ENCODE measurements at regions not wholly inside any gene's neighbourhood (a gene's known extent, or its start where the extent isn't known, plus 50 kb on each side); places are given as distances from the start of the nearest gene placed in this dataset.

DNA sequence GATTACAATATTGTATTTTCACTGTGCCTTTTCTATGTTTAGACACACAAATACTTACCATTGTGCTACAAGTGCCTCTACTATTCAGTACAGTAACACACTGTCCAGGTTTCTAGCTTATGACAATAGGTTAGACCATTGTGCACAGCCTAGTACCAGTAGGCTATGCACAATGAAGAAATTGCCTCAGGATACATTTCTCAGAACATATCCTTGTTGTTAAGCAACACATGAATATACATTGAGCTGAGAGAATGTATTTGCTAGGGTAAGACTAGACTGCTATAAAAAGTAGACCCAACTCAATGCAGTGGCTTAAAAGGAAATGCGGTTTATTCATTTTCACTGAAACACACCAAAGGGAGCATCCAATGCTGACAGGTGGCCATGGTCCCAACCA, 285.1 kb downstream of the HS3ST3A1 start:
- no peaks in the 10 kb centered on the region for H3K27me3 Mint-ChIP-seq
- ATAC-seq (ENCODE audit: low read depth): no peak
- no peak for DNase-seq
- H3K4me1 Mint-ChIP-seq: no peaks in the 10 kb centered on the region
- no peaks in the 10 kb centered on the region for H3K36me3 Mint-ChIP-seq (ENCODE audit: low read depth)
- CTCF ChIA-PET: no interaction called here
- no peak overlapping the region for H3K27ac Mint-ChIP-seq
- H3K4me3 Mint-ChIP-seq: no peak overlapping the region
- TF ChIP-seq, protein P1, sequence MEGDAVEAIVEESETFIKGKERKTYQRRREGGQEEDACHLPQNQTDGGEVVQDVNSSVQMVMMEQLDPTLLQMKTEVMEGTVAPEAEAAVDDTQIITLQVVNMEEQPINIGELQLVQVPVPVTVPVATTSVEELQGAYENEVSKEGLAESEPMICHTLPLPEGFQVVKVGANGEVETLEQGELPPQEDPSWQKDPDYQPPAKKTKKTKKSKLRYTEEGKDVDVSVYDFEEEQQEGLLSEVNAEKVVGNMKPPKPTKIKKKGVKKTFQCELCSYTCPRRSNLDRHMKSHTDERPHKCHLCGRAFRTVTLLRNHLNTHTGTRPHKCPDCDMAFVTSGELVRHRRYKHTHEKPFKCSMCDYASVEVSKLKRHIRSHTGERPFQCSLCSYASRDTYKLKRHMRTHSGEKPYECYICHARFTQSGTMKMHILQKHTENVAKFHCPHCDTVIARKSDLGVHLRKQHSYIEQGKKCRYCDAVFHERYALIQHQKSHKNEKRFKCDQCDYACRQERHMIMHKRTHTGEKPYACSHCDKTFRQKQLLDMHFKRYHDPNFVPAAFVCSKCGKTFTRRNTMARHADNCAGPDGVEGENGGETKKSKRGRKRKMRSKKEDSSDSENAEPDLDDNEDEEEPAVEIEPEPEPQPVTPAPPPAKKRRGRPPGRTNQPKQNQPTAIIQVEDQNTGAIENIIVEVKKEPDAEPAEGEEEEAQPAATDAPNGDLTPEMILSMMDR (IDR thresholded peaks at IDR 0.05): no peak
- POLR2A ChIA-PET: no interaction called here
- intact Hi-C loops (cut with micrococcal nuclease): no loop called here
- H3K9me3 Mint-ChIP-seq: no peaks in the 10 kb centered on the region

DNA sequence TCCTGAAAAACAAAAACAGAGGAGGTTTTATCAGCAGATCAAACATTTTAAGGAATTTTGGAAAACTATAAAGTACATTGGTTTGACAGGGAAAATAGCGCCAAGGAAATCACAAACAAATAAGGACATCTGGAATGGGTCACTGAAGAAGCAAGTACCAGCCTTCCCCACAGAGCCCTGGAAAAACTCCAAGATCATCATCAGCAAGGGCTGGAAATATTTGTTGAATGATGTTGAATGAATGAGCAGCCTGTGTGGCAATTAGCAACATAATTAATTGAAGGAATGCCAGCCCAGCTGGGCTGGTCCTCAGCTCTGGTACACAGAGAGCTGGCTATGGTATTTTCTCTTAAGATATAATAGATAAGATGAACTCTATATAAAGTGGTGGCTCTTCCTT, 290.4 kb downstream of the HS3ST3A1 start:
- ATAC-seq (ENCODE audit: low read depth): no peak
- H3K36me3 Mint-ChIP-seq (ENCODE audit: low read depth): no peaks in the 10 kb centered on the region
- intact Hi-C loops (cut with micrococcal nuclease): no loop called here
- no peaks in the 10 kb centered on the region for H3K4me1 Mint-ChIP-seq
- DNase-seq: no peak
- H3K27ac Mint-ChIP-seq: no peak overlapping the region
- POLR2A ChIA-PET: no interaction called here
- CTCF ChIA-PET: no interaction called here
- no peak overlapping the region for H3K4me3 Mint-ChIP-seq
- peaks cover 4% of the 10 kb centered on the region for H3K9me3 Mint-ChIP-seq
- H3K27me3 Mint-ChIP-seq: no peaks in the 10 kb centered on the region
- TF ChIP-seq, protein P1 (IDR thresholded peaks at IDR 0.05): no peak

DNA sequence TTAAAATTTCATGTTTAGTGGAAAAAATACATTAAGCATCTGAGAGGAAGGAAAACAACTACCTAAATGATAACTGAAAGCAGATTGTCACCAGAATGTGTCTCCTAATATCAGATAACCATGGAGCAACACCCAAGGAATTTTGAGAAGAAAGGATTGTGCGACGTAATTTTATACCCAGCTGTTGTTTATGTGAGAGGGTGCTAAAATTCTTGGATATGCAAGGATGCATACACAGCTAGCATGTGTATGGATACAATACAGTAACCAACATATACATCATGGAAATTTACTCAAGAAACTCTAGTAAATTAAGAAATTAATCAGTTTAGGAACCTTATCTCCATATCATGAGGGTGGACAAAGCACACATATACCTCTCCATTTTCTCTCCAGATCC, 290.9 kb downstream of the HS3ST3A1 start:
- H3K36me3 Mint-ChIP-seq (ENCODE audit: low read depth): no peaks in the 10 kb centered on the region
- ATAC-seq (ENCODE audit: low read depth): no peak

DNA sequence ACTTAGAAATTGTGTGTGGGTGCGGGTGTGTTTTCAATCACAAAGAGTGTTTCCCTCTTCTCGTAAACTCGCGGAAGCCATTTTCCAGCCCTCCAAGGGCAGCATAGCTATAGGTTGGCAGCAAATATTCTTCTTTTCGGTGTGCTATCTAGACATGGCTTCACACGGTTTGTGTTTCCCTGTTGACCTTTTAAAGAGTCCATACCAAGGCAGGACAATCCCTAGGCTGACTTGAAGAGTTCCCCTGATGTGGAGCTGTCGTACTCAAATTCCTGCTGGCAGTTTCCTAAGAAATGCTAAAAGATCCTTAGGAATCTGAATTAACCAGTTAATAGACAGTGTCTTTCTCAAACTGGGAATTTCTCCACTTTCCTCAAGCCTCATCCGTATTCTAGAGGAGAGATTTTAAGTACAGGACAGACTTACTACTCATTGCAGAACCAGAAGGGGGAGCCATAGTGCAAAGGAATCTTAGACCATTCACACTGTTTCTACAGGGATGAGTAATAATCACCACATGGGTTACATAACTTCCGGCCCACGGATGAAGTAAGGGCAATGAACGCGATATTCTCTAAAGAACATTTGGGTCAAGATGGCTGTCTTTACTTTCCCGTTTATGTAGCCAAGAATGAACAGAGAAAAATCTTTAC, 288.6 kb upstream of the ELAC2 start:
- H3K4me3 Mint-ChIP-seq: no peak overlapping the region
- H3K36me3 Mint-ChIP-seq (ENCODE audit: low read depth): no peaks in the 10 kb centered on the region
- no peaks in the 10 kb centered on the region for H3K4me1 Mint-ChIP-seq
- DNase-seq (no peak), ATAC-seq (ENCODE audit: low read depth) (no peak)
- TF ChIP-seq, protein P1 (IDR thresholded peaks at IDR 0.05): no peak
- intact Hi-C loops (cut with micrococcal nuclease): no loop called here
- peaks cover 6% of the 10 kb centered on the region for H3K9me3 Mint-ChIP-seq
- H3K27ac Mint-ChIP-seq: no peak overlapping the region
- no peaks in the 10 kb centered on the region for H3K27me3 Mint-ChIP-seq
- ChIA-PET CTCF (no interaction called here), POLR2A (no interaction called here)

More for the DNA sequence above, 290.9 kb downstream of the HS3ST3A1 start:
- DNase-seq: no peak
- Mint-ChIP-seq H3K4me1 (no peaks in the 10 kb centered on the region), H3K27me3 (no peaks in the 10 kb centered on the region), H3K4me3 (no peak overlapping the region), H3K9me3 (peaks cover 4% of the 10 kb centered on the region), H3K27ac (no peak overlapping the region)
- ChIA-PET POLR2A (no interaction called here), CTCF (no interaction called here)
- intact Hi-C loops (cut with micrococcal nuclease): no loop called here
- TF ChIP-seq, protein P1 (IDR thresholded peaks at IDR 0.05): no peak

DNA sequence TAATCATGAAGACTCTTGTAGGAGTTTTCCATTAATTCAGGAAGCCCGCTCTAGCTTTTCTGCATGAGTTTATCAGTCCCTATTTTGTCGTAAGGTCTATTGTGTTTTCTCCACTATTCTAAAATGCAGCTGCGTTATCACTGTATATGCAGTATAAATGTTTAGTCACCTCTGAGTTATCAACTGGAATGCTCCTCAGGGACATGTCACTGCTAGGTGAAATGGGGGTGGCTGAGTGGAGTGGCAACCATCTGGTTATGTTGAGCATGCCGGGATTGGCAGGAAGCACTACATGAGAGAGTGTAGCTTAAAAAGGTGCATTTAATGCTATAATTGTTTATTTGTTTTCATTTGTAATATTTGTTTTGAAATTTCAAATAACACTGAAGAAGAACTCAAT, 285.2 kb upstream of the ELAC2 start:
- ChIA-PET POLR2A (no interaction called here), CTCF (no interaction called here)
- Mint-ChIP-seq H3K4me3 (no peak overlapping the region), H3K9me3 (peaks cover 6% of the 10 kb centered on the region), H3K36me3 (ENCODE audit: low read depth) (no peaks in the 10 kb centered on the region), H3K27me3 (no peaks in the 10 kb centered on the region), H3K4me1 (no peaks in the 10 kb centered on the region), H3K27ac (no peak overlapping the region)
- no peak for ATAC-seq (ENCODE audit: low read depth)
- TF ChIP-seq, protein P1 (IDR thresholded peaks at IDR 0.05): no peak
- DNase-seq: no peak
- intact Hi-C loops (cut with micrococcal nuclease): no loop called here

Data from activated B cell treated with CpG ODN at 0.5 μM for 24 hours (primary cell).